Loucy (cell line): ENCODE measurements at regions not wholly inside any gene's neighbourhood (a gene's known extent, or its start where the extent isn't known, plus 50 kb on each side); places are given as distances from the start of the nearest gene placed in this dataset.
A peak's percentile ranks its signal among the peaks of the same experiment; 100 is the strongest.
"Not testable (repeated sequence)": the region's sequence is repeated elsewhere in the genome, so short reads cannot be mapped to it uniquely, and the experiment has no call there.

Experiments
- H2AFZ ChIP-seq: fragments of 200-600 bp; sonication (generic); 2 replicates; pipeline ENCODE4 v1.6.0; 2016; ENCODE audit warnings: antibody characterized with exemption, mild to moderate bottlenecking, low read length, moderate library complexity
- H3F3A ChIP-seq: fragments of 200-600 bp; 2 replicates; pipeline ENCODE4 v1.6.0; 2016; ENCODE audit warnings: antibody characterized with exemption, low read depth, mild to moderate bottlenecking
- H3K27me3 ChIP-seq: fragments of 200-600 bp; sonication (generic); 2 replicates; pipeline ENCODE4 v1.6.1; 2014; ENCODE audit warnings: low read length, mild to moderate bottlenecking; ENCODE audit not compliant: insufficient read depth, poor library complexity, severe bottlenecking
- H3K36me3 ChIP-seq: fragments of 200-600 bp; sonication (generic); 2 replicates; pipeline ENCODE4 v1.6.1; 2016; ENCODE audit warnings: low read length; ENCODE audit not compliant: insufficient read depth
- H3K4me1 ChIP-seq: fragments of 200-600 bp; sonication (generic); 2 replicates; pipeline ENCODE4 v1.5.1; 2014; ENCODE audit warnings: low read length, mild to moderate bottlenecking; ENCODE audit not compliant: insufficient read depth, poor library complexity, severe bottlenecking
- H3K4me2 ChIP-seq: fragments of 200-600 bp; sonication (generic); 2 replicates; pipeline ENCODE4 v1.6.0; 2014; ENCODE audit warnings: antibody characterized with exemption, low read length, low read depth, mild to moderate bottlenecking; ENCODE audit not compliant: poor library complexity, severe bottlenecking
- H3K4me3 ChIP-seq: fragments of 200-600 bp; sonication (generic); 2 replicates; pipeline ENCODE4 v1.5.1; 2014; ENCODE audit warnings: low read length, mild to moderate bottlenecking, mixed read lengths; ENCODE audit not compliant: poor library complexity, severe bottlenecking
- H3K79me2 ChIP-seq: fragments of 200-600 bp; sonication (generic); 2 replicates; pipeline ENCODE4 v1.6.1; 2014; ENCODE audit warnings: low read length; ENCODE audit not compliant: insufficient read depth
- H3K9ac ChIP-seq: fragments of 200-600 bp; sonication (generic); 2 replicates; pipeline ENCODE4 v1.6.0; 2014; ENCODE audit warnings: mild to moderate bottlenecking, low read depth, low read length, moderate library complexity; ENCODE audit not compliant: poor library complexity, severe bottlenecking
- H3K9me2 ChIP-seq: fragments of 200-600 bp; sonication (generic); replicated peaks from 2 replicates; pipeline ENCODE4 v1.6.1; 2016; ENCODE audit warnings: low read depth, low read length, mixed read lengths
- H3K9me3 ChIP-seq: fragments of 200-600 bp; sonication (generic); 2 replicates; pipeline ENCODE4 v1.6.1; 2014; ENCODE audit warnings: mild to moderate bottlenecking, antibody characterized with exemption, low read length, low read depth; ENCODE audit not compliant: insufficient read depth
- H4K20me1 ChIP-seq: fragments of 200-600 bp; sonication (generic); 2 replicates; pipeline ENCODE4 v1.6.0; 2014; ENCODE audit warnings: antibody characterized with exemption, low read length, mild to moderate bottlenecking; ENCODE audit not compliant: insufficient read depth, poor library complexity, severe bottlenecking
- CTCF ChIP-seq: fragments of 200-600 bp; sonication (generic); conservative IDR thresholded peaks from 2 replicates; pipeline ENCODE4 v1.5.1; 2014; ENCODE audit warnings: mild to moderate bottlenecking, antibody characterized with exemption, low read length
- EZH2phosphoT487 ChIP-seq: fragments of 200-600 bp; IDR thresholded peaks from 2 replicates; pipeline ENCODE4 v1.6.1; 2018; ENCODE audit warnings: antibody characterized with exemption, mild to moderate bottlenecking, moderate library complexity, borderline replicate concordance

GRCh38 chr11:90288212-90288821 is 65.5 kb upstream of the CHORDC1 start:
- Histone ChIP-seq H3K4me3 (no peak overlapping the region), H4K20me1 (no peaks in the 10 kb centered on the region), H3K79me2 (no peaks in the 10 kb centered on the region), H3K36me3 (no peaks in the 10 kb centered on the region), H3F3A (no peaks in the 10 kb centered on the region), H3K9ac (no peak overlapping the region), H3K9me2 (no peaks in the 10 kb centered on the region), H3K4me2 (no peak overlapping the region), H3K27me3 (no peaks in the 10 kb centered on the region), H2AFZ (no peak overlapping the region), H3K4me1 (no peaks in the 10 kb centered on the region), H3K9me3 (no peaks in the 10 kb centered on the region)
- TF ChIP-seq CTCF (peak; percentile 78), EZH2phosphoT487 (no peak)

- TF ChIP-seq CTCF, result no peak
- TF ChIP-seq EZH2phosphoT487, result no peak
- Histone ChIP-seq H3K9me3 (no peaks in the 10 kb centered on the region), H3K9me2 (no peaks in the 10 kb centered on the region), H3K79me2 (no peaks in the 10 kb centered on the region), H2AFZ (no peak overlapping the region), H3K36me3 (no peaks in the 10 kb centered on the region), H3F3A (no peaks in the 10 kb centered on the region), H3K4me2 (no peak overlapping the region), H3K27me3 (no peaks in the 10 kb centered on the region), H3K4me3 (no peak overlapping the region), H4K20me1 (no peaks in the 10 kb centered on the region), H3K9ac (no peak overlapping the region), H3K4me1 (no peaks in the 10 kb centered on the region)
Measured at GRCh38 chr11:90286640-90287039, 63.8 kb upstream of the CHORDC1 start.

- Histone ChIP-seq H3K9ac (no peak overlapping the region), H2AFZ (no peak overlapping the region), H4K20me1 (no peaks in the 10 kb centered on the region), H3K27me3 (no peaks in the 10 kb centered on the region), H3K36me3 (no peaks in the 10 kb centered on the region), H3K4me1 (no peaks in the 10 kb centered on the region), H3F3A (no peaks in the 10 kb centered on the region), H3K9me2 (no peaks in the 10 kb centered on the region), H3K79me2 (no peaks in the 10 kb centered on the region), H3K9me3 (no peaks in the 10 kb centered on the region), H3K4me2 (no peak overlapping the region), H3K4me3 (no peak overlapping the region)
- TF ChIP-seq EZH2phosphoT487 (no peak), CTCF (no peak)
Measured at GRCh38 chr11:90284171-90284570, 61.3 kb upstream of the CHORDC1 start.

GRCh38 chr11:90282551-90283071 is 59.8 kb upstream of the CHORDC1 start:
- not testable (repeated sequence) for H3K4me2 ChIP-seq, H3K79me2 ChIP-seq, H3K27me3 ChIP-seq, H3K36me3 ChIP-seq, H3K4me3 ChIP-seq, H4K20me1 ChIP-seq, H3K4me1 ChIP-seq, H2AFZ ChIP-seq, H3K9ac ChIP-seq, H3F3A ChIP-seq, H3K9me2 ChIP-seq, H3K9me3 ChIP-seq
